ENCODE measurements at regions not wholly inside any gene's neighbourhood (a gene's known extent, or its start where the extent isn't known, plus 50 kb on each side); places are given as distances from the start of the nearest gene placed in this dataset.

DNA sequence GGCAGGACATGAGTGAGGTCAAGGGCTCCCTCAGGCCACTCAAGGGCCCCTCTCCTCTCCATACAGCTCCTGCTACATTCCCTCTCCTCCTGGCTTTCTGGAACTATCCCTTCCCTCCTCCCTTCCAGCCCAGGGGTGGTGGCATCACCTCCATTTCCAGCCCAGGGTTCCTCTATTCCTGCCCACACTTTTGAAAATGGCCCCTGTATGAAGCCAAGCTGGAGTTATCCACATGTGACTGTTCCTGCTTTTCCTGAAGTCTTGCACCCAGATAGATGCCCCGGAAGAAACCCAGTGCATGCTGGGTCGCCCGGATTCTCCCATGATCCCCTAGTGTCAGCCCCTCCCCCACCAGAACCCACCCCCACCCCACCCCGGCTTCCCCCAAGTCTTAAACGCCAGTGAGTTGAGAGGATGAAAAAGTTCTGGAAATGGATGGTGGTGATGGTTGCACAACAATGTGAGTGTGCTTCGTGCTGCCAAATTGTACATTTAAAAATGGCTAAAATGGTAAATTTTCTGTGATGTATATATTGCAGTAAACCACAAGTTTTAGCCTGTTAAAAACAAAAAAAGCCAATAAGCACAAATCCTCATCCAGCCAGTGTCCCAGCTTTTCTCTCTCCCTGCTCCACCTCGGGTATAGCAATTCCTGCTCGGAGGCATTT lies 136.9 kb downstream of the SCARB1 start:
- Mint-ChIP-seq H3K27me3 (no peaks in the 10 kb centered on the region), H3K36me3 (no peaks in the 10 kb centered on the region), H3K4me1 (no peaks in the 10 kb centered on the region), H3K9me3 (no peaks in the 10 kb centered on the region), H3K27ac (no peak overlapping the region), H3K4me3 (no peak overlapping the region)

DNA sequence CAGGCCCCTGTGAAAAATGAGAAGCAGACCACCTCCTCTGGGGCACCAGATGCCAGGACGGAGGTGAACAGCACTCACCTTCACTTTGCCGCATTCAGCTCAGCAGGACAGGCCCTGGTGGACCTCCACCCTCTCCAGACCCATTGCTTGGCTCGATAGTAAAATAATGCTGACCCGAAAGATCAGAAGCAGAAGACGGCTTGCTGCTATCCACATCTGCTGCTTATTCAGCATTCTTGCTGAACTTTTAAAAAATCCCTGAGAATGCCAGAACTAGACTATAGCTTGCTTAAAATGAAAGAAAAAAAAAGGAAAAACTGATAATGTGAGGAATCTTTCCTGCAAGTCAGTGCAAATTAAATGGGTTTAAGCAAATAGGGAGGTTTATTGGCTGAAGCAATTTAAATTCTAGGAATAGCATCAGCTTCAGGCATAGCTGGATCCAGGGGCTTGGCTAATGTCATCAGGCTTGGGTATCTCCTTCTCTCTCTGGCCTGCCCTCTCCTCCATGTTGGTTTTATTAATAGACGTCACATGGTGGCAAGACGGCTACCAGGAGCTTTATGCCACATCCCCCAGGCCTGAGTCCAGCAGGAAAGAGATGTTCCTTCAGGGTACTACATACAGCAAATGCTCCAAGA lies 137.9 kb downstream of the SCARB1 start:
- Mint-ChIP-seq H3K9me3 (no peaks in the 10 kb centered on the region), H3K4me3 (no peak overlapping the region), H3K27ac (no peak overlapping the region), H3K4me1 (no peaks in the 10 kb centered on the region), H3K27me3 (no peaks in the 10 kb centered on the region), H3K36me3 (no peaks in the 10 kb centered on the region)

DNA sequence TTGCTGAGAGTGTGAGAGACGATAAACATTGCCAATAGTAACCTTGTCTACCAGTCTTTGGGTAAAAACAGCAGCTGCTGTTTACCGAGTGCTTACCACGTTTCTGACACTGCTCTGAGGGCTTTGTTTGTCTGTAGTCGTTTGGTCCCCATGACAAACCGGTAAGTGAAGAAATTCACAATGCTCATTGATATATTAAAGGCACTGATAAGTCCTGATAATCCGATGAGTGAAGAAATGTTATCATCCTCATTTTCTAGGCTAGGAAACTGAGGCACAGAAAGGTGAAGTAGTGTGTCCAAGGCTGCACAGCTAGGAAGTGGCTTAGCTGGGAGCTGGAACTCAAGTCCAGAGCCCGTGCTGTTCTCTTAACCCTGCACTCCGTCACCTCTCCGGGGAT lies 138.6 kb downstream of the SCARB1 start:
- Mint-ChIP-seq H3K27ac (no peak overlapping the region), H3K27me3 (no peaks in the 10 kb centered on the region), H3K36me3 (no peaks in the 10 kb centered on the region), H3K4me3 (no peak overlapping the region), H3K9me3 (no peaks in the 10 kb centered on the region), H3K4me1 (no peaks in the 10 kb centered on the region)

DNA sequence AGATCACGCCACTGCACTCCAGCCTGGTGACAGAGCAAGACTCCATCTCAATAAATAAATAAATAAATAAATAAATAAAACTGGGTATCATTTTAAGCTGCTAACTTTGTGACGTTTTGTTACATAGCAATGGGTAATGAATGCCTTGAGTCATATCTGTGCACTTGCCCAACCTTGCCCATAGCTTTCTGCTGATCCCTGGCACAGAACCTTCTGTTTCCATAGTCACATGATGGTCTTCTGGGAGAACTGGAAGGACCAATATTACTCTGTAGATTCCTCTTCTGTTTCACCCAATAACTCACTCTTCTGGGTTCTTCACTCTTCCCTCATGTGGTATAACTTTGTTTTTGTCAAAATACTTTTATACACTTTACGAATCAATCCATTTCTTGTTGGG lies 140.8 kb downstream of the SCARB1 start:
- H3K27ac Mint-ChIP-seq: no peak overlapping the region
- no peaks in the 10 kb centered on the region for H3K4me1 Mint-ChIP-seq
- no peaks in the 10 kb centered on the region for H3K36me3 Mint-ChIP-seq
- no peaks in the 10 kb centered on the region for H3K9me3 Mint-ChIP-seq
- no peak overlapping the region for H3K4me3 Mint-ChIP-seq
- H3K27me3 Mint-ChIP-seq: no peaks in the 10 kb centered on the region

DNA sequence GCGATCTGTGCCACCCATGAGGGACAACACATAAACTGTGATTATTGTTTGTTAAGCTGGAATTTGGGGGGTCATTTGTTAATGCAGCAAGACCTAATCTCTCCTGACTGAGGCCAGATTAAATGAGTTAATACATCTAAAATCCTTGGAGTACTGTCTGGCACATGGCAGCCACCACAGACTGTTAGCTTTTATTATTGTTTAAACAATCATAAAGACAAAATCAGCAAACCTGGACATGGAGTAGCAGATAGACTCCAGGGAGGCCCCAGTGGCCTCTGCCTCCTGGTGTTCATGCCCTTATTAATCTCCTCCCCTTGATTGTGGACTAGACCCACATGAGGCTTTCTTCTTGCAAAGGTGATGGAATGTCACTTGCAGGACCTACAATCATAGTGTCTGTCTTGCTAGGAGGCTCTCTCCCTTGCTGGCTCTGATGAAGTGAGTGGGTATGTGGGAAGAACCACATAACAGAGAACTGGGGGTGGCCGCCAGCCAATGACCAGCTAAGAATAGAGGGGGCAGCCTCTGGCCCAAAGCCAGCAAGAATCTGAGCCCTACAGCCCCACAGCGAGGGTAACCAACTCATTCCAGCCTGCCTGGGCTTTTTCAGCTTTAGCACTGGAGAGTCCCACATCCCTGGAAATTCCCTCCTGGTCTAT lies 142.0 kb downstream of the SCARB1 start:
- Mint-ChIP-seq H3K4me1 (no peaks in the 10 kb centered on the region), H3K4me3 (no peak overlapping the region), H3K27me3 (no peaks in the 10 kb centered on the region), H3K9me3 (no peaks in the 10 kb centered on the region), H3K27ac (no peak overlapping the region), H3K36me3 (no peaks in the 10 kb centered on the region)

DNA sequence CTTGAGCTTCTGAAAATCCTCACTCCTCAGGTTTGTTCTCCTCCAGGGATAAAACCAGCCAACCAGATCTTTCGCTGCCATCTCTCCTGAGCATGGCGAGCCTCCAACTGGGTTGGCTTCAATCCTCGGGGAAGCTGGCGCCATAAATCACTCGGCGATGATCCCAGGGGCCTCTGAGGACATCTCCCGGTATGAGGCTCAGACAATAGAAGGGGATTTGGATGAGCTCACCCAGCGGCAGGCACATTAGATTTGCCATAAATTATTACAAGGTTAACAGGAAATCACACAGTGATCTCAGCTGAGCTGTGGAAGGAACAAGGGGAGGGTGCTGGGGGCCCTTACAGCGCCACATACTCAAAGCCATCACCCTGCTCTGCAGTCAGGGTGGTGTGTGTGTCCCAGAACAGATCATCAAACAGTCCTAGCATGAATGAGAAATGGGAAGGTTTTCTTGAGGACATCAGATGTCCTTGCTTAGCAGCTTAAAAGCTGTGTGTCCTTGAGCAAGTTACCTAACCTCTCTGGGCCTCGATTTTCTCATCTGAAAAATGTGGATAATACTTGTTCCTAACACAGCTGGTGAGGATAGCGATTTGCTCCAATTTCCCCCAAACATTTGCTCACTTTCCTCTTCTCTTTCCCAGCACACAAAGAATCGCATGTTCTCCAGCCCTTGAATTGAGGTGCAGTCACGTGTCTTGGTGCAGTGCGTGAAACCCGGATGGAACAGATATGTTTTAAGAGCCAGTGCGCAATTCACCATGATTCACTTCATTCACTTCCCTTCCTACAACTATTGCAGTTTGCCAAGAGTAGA lies 142.8 kb downstream of the SCARB1 start:
- no peaks in the 10 kb centered on the region for H3K4me1 Mint-ChIP-seq
- no peaks in the 10 kb centered on the region for H3K27me3 Mint-ChIP-seq
- H3K36me3 Mint-ChIP-seq: no peaks in the 10 kb centered on the region
- no peaks in the 10 kb centered on the region for H3K9me3 Mint-ChIP-seq
- no peak overlapping the region for H3K27ac Mint-ChIP-seq
- H3K4me3 Mint-ChIP-seq: no peak overlapping the region

DNA sequence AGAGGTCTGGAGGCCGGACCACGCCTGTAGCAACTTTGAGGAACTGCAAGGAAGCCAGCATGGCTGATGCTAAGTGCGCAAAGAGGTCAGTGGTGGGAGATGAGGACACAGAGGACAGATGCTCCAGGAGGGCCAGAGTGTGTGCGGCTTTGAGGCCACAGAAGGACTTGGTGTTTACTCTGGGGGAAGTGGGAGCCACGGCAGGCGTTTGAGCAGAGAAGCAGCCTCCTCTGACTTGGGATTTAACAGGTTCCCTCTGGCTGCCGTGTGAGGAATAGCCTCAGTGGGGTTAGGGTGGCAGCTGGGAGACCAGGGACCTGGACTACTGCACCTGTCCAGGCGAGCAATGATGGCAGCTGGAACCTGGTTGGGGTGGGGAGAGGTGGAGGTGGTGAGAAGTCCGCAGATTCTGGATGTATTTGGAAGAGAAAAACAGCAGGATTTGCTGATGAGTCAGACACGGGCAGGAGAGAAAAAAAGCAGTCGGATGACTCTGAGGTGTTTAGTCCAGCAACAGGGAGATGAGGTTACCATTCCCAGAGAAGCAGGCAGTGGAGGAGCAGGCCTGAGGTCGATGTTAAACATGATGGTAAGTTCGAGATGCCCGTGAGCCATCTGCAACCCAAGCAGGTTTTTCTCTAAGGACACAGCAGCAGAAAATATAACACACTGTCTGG lies 143.5 kb downstream of the SCARB1 start:
- Mint-ChIP-seq H3K27me3 (no peaks in the 10 kb centered on the region), H3K36me3 (no peaks in the 10 kb centered on the region), H3K27ac (no peak overlapping the region), H3K4me3 (no peak overlapping the region), H3K4me1 (no peaks in the 10 kb centered on the region), H3K9me3 (no peaks in the 10 kb centered on the region)

DNA sequence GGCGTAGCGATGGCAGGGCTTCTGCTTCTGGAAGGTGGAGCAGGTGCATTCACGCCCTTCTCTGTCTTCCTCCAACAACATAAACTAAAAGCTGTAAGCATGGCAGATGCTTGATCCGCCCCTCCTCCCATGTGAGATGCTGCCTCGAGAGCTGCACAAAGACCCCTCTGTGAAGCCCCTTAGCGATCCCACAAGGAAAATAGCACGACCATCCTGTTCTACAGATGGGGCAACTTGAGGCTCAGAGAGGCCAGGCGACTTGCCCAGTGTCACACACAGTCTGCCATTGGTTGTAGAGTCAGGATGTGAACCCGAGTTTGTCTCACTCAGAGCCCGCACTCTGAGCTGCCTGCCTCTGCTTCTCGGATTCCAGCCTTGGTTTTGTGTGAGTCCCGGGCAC lies 144.4 kb downstream of the SCARB1 start:
- H3K27ac Mint-ChIP-seq: no peak overlapping the region
- no peaks in the 10 kb centered on the region for H3K36me3 Mint-ChIP-seq
- peaks cover 4% of the 10 kb centered on the region for H3K4me1 Mint-ChIP-seq
- no peaks in the 10 kb centered on the region for H3K27me3 Mint-ChIP-seq
- no peak overlapping the region for H3K4me3 Mint-ChIP-seq
- H3K9me3 Mint-ChIP-seq: no peaks in the 10 kb centered on the region

DNA sequence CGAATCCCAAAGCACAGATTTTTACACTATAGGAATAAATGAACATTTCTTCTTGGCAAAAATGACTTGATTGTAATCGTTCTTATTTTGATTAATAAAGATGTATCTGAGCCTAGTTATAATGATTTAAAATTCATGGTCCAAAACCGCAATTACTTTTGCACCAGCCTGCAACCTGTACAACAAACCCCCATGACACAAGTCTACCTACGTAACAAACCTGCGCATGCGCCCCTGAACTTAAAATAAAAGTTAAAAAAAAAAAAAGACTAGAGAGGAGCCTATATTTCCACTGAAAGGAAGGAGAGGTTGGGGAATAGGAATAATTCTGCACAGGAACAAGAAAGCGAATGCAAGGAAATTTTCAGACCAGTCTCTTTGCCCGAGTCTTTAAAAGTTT lies 145.2 kb downstream of the SCARB1 start:
- Mint-ChIP-seq H3K36me3 (no peaks in the 10 kb centered on the region), H3K27ac (no peak overlapping the region), H3K4me3 (no peak overlapping the region), H3K9me3 (no peaks in the 10 kb centered on the region), H3K4me1 (peaks cover 11% of the 10 kb centered on the region), H3K27me3 (no peaks in the 10 kb centered on the region)

DNA sequence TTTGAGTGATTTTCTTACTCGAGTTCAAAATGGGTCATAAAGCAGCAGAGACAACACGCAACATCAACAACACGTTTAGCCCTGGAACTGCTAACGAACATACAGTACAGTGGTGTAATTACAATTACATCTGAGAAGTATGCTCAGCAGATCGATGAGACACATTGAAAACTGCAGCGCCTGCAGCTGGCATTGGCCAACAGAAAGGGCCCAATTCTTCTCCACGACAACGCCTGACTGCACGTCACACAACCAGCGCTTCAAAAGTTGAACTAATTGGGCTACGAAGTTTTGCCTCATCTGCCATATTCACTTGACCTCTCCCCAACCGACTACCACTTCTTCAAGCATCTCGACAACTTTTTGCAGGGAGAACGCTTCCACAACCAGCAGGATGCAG lies 145.6 kb downstream of the SCARB1 start:
- no peaks in the 10 kb centered on the region for H3K9me3 Mint-ChIP-seq
- no peak overlapping the region for H3K27ac Mint-ChIP-seq
- peaks cover 15% of the 10 kb centered on the region for H3K4me1 Mint-ChIP-seq
- H3K36me3 Mint-ChIP-seq: no peaks in the 10 kb centered on the region
- no peaks in the 10 kb centered on the region for H3K27me3 Mint-ChIP-seq
- no peak overlapping the region for H3K4me3 Mint-ChIP-seq

DNA sequence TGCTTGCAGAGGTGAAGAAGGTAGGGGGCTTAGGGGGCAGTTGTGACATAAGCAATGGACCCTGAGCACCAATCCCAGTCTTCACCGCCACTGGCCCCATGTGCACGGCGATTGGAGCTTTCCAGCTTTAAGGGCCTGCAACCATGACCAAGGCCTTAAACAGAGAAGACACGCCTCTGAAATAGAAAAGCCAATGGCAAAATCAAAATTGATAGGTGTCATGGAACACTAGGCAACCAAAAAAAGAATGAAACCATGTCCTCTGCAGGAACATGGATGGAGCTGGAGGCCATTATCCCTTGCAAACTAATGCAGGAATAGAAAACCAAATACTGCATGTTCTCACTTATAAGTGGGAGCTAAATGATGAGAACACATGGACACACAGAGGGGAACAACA lies 146.3 kb downstream of the SCARB1 start:
- Mint-ChIP-seq H3K27ac (no peak overlapping the region), H3K36me3 (no peaks in the 10 kb centered on the region), H3K4me3 (no peak overlapping the region)

DNA sequence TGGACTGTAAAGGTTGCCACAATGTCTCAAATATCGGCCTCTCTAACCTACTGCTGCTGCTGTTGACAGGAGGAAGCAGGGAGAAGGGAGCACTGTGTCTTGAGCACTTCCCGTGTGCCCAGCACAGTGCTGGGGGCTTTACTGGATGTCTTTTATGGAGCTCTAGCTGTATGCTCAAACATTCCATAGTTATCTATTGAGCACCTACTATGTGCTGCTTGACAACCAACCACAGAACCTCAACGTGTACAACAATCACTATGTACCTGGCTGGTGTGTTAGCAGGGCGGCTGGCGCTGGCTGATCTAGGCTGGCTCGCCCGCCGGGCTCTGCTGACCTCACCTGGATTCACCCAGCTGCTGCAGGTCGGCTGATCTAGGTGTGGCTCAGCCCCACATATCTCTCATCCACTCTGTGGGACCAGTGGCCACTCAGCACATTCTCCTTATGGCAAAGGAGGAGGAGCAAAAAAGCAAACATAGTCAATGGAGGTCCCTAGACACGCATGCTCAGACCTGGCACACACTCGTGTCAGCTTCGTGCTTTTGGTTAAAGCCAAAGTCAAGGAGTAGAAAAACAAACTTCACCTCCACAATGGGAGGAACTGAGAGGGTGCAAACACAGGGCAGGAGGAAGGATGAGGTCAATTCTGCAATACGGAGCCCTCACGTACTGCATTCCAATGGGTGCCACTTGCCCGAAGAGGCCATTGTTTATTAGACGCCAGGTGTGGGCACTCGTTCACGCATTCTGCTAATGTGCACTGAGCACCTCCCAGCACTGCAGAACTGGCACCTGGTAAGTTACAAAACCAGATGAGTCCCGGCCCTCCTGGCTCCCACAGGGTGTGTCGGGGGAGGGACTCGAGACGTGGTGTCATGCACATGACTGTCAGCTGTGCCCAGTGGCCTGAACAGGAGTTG lies 147.2 kb downstream of the SCARB1 start:
- no peaks in the 10 kb centered on the region for H3K36me3 Mint-ChIP-seq
- no peaks in the 10 kb centered on the region for H3K9me3 Mint-ChIP-seq
- no peaks in the 10 kb centered on the region for H3K27me3 Mint-ChIP-seq
- no peak overlapping the region for H3K27ac Mint-ChIP-seq
- H3K4me1 Mint-ChIP-seq: peaks cover 18% of the 10 kb centered on the region
- H3K4me3 Mint-ChIP-seq: no peak overlapping the region

More for the DNA sequence above, 146.3 kb downstream of the SCARB1 start:
- H3K9me3 Mint-ChIP-seq: no peaks in the 10 kb centered on the region
- peaks cover 18% of the 10 kb centered on the region for H3K4me1 Mint-ChIP-seq
- H3K27me3 Mint-ChIP-seq: no peaks in the 10 kb centered on the region

DNA sequence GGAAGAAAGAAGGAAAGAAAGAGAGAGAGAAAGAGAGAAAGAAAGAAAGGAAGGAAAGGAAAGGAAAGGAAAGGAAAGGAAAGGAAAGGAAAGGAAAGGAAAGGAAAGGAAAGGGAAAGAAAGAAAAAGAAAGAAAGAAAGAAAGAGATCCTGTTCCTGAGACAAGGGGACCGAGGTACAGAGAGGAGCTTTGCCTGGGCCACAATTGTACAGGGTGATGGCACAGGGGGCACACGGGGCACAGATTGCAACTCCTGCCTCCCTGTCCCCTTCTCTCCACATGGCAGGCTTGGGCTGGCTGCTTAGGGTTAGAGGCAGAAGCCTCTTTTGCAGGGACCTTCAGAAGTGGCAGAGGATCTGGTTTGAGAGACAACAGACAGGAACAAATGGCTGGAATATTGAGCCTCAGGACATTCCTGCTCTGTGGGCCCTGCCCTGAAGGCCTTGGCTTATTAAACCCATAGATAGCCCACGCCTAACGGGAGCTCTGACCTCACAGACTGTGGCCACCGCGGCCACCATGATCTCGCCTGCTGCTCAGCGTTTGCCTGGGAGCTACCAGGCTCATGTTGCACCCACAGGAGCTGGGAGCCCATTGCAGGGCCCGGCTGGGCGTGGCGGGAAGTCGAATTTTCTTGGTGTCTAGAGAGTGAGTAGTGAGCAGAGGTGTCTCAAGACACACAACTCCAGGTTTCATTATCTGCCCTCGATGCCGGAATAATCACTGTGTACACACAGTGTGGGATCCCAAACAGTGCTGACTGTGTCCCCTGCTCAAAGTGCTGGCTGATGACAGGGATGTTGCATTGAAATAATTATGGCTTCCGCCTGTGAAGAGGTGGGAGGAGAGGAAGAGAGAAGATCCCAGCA lies 147.9 kb upstream of the NCOR2 start:
- H3K36me3 Mint-ChIP-seq: no peaks in the 10 kb centered on the region
- peaks cover 18% of the 10 kb centered on the region for H3K4me1 Mint-ChIP-seq
- H3K9me3 Mint-ChIP-seq: no peaks in the 10 kb centered on the region
- no peak overlapping the region for H3K27ac Mint-ChIP-seq
- no peaks in the 10 kb centered on the region for H3K27me3 Mint-ChIP-seq
- no peak overlapping the region for H3K4me3 Mint-ChIP-seq

All from activated naive CD4-positive, alpha-beta T cell treated with anti-CD3 and anti-CD28 coated beads, Interleukin-2, amount 50 U/mL, for 24 hours (primary cell).